Stomach (tissue), 4 donors: ENCODE measurements at regions not wholly inside any gene's neighbourhood (a gene's known extent, or its start where the extent isn't known, plus 50 kb on each side); places are given as distances from the start of the nearest gene placed in this dataset.

Experiments used
- POLR2A ChIP-seq, 4 donors: fragments of 450-650 bp; IDR thresholded peaks; one replicate each; pipeline ENCODE4 v1.6.1; 2016; ENCODE audit warnings: antibody characterized with exemption in 4 of 4, control low read depth in 2 of 4, mild to moderate bottlenecking in 1 of 4, moderate library complexity in 1 of 4
- POLR2AphosphoS5 ChIP-seq, 3 donors: sonication (generic); formaldehyde crosslinking; IDR thresholded peaks; one replicate each; pipeline ENCODE4 v1.6.1; 2016; ENCODE audit warnings: antibody characterized with exemption in 3 of 3
- TF ChIP-seq, protein P1 (sequence below), 7 experiments: fragments of 450-650 bp in 4 of 7; fragments of 200-600 bp in 3 of 7; sonication (generic) in 3 of 7; IDR thresholded peaks; one replicate each; pipeline ENCODE4 v1.5.1; 2016 to 2019; ENCODE audit warnings: antibody characterized with exemption in 7 of 7, control low read depth in 2 of 7, mild to moderate bottlenecking in 1 of 7

DNA sequence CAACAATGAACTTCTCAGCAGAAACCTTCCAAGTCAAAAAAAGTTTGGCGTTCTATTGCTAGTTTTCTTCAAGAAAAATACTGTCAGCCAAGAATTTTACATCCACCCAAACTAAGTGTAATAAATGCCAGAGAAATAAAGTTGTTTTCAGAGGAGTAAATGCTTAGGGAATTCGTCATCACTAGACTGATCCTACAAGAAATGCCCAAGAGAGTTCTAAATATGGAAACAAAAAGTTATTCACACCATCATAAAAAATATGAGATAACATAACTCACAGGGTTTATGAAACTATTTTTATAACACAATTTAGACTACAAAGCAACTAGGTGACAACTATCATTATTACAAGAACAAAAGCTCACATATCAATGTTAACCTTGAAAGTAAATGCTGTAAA lies 259.5 kb upstream of the GABRA2 start:
- TF ChIP-seq POLR2AphosphoS5 (IDR thresholded peaks at IDR 0.05) (no peak), POLR2A (IDR thresholded peaks at IDR 0.05) (no peak)
- TF ChIP-seq, protein P1, sequence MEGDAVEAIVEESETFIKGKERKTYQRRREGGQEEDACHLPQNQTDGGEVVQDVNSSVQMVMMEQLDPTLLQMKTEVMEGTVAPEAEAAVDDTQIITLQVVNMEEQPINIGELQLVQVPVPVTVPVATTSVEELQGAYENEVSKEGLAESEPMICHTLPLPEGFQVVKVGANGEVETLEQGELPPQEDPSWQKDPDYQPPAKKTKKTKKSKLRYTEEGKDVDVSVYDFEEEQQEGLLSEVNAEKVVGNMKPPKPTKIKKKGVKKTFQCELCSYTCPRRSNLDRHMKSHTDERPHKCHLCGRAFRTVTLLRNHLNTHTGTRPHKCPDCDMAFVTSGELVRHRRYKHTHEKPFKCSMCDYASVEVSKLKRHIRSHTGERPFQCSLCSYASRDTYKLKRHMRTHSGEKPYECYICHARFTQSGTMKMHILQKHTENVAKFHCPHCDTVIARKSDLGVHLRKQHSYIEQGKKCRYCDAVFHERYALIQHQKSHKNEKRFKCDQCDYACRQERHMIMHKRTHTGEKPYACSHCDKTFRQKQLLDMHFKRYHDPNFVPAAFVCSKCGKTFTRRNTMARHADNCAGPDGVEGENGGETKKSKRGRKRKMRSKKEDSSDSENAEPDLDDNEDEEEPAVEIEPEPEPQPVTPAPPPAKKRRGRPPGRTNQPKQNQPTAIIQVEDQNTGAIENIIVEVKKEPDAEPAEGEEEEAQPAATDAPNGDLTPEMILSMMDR (IDR thresholded peaks at IDR 0.05): no peak
